ENCODE measurements at regions not wholly inside any gene's neighbourhood (a gene's known extent, or its start where the extent isn't known, plus 50 kb on each side); places are given as distances from the start of the nearest gene placed in this dataset.
"Not testable (repeated sequence)": the region's sequence is repeated elsewhere in the genome, so short reads cannot be mapped to it uniquely, and the experiment has no call there.

DNA sequence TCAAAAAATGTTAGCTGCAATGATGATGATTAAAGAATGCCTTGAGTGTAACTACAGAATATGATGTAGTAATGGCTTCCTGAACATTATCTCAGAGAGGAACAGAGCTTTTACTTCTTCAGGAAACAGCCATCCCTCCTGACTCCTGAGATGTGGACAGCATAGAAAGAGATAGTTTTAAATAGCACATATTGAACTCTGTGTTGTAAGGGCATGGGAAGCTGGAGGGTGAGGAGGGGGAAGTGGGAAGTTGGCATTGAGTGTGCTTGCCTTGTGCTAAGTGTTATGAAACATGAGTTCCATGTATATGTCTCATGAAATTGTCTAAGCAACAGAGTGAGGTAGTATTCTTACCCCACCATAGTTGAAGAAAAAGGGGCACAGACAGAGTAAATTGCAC, 161.5 kb upstream of the SLC28A3 start:
- no peak overlapping the region for H2AFZ ChIP-seq (ENCODE audit: low read length, unreplicated experiment)
- H3K79me2 ChIP-seq (ENCODE audit: control insufficient read depth, insufficient read depth, low read length, unreplicated experiment), result no peaks in the 10 kb centered on the region
- no peaks in the 10 kb centered on the region for H3K27me3 ChIP-seq (ENCODE audit: insufficient read depth, low read length)
- H3K4me1 ChIP-seq (ENCODE audit: control insufficient read depth, insufficient read depth, low read length, unreplicated experiment), result no peaks in the 10 kb centered on the region
- H3K27ac ChIP-seq (ENCODE audit: low read depth, low read length), result no peak overlapping the region
- H3K4me3 ChIP-seq (ENCODE audit: low read depth, low read length), result no peak overlapping the region
- no peaks in the 10 kb centered on the region for H3K36me3 ChIP-seq (ENCODE audit: insufficient read depth, low read length)

DNA sequence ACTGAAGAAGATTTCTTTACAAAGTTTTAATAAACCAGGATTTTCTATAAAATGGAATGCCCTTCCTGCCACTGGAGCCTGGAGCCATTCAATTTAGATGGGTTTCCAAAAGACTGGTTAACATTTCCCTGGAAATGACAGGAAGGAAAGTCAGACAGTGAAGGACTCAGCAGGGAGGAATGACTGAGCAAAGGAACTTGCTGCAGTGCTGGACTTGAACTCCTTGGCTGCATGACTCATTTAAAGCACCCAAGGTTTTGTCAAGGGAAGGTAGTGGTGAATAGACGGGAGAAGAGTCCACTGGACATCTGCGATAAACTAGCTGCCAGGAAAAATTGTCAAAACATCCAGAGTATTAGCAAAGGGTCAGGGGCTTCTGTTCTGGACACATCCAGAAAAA, 163.8 kb upstream of the SLC28A3 start:
- Histone ChIP-seq H3K36me3 (ENCODE audit: insufficient read depth, low read length) (no peaks in the 10 kb centered on the region), H3K79me2 (ENCODE audit: control insufficient read depth, insufficient read depth, low read length, unreplicated experiment) (no peaks in the 10 kb centered on the region), H2AFZ (ENCODE audit: low read length, unreplicated experiment) (no peak overlapping the region), H3K4me3 (ENCODE audit: low read depth, low read length) (no peak overlapping the region), H3K4me1 (ENCODE audit: control insufficient read depth, insufficient read depth, low read length, unreplicated experiment) (no peaks in the 10 kb centered on the region), H3K27me3 (ENCODE audit: insufficient read depth, low read length) (no peaks in the 10 kb centered on the region), H3K27ac (ENCODE audit: low read depth, low read length) (no peak overlapping the region)

DNA sequence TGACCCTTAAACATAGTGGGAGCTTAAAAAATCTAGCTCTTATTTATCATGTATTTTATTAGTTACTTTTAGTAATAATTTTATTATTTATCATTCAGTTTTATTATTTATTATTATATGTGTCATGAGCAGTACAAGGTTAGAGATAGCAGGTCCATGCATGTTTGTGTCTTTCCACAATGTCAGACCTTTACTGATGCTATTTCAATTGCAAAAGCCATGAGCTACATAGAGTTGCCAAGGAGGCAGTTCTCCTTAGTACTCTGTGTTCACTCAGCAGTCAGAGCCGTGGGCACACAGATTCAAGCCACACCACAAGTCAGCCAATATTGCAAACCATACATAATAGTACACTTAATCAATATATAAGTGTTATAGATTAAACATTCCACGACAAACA, 157.9 kb upstream of the NTRK2 start:
- no peak overlapping the region for H2AFZ ChIP-seq (ENCODE audit: low read length, unreplicated experiment)
- H3K4me1 ChIP-seq (ENCODE audit: control insufficient read depth, insufficient read depth, low read length, unreplicated experiment), result no peaks in the 10 kb centered on the region
- H3K4me3 ChIP-seq (ENCODE audit: low read depth, low read length), result no peak overlapping the region
- no peak overlapping the region for H3K27ac ChIP-seq (ENCODE audit: low read depth, low read length)
- H3K79me2 ChIP-seq (ENCODE audit: control insufficient read depth, insufficient read depth, low read length, unreplicated experiment), result no peaks in the 10 kb centered on the region
- no peaks in the 10 kb centered on the region for H3K27me3 ChIP-seq (ENCODE audit: insufficient read depth, low read length)
- H3K36me3 ChIP-seq (ENCODE audit: insufficient read depth, low read length), result no peaks in the 10 kb centered on the region

DNA sequence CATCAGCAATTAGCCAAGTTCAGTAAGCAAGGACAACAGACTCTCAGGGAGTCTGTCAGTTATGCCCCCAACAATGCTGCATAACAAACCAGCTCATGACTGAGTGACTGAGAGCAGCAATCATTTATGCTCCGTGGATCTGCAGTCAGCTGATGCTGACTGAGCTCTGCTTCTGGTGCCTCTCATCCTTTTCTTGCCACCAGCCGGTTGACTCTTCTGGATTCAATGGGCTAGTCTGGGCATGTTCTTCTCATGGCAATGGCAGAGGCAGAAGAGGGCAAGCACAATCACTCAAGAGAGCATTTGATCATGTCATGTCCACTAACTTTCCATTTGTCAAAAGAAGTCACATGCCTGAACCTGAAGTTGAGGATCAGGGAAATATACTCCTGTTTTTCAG, 157.0 kb upstream of the NTRK2 start:
- Histone ChIP-seq H3K27me3 (ENCODE audit: insufficient read depth, low read length) (no peaks in the 10 kb centered on the region), H3K4me3 (ENCODE audit: low read depth, low read length) (no peak overlapping the region), H3K36me3 (ENCODE audit: insufficient read depth, low read length) (no peaks in the 10 kb centered on the region), H3K27ac (ENCODE audit: low read depth, low read length) (no peak overlapping the region), H2AFZ (ENCODE audit: low read length, unreplicated experiment) (no peak overlapping the region), H3K79me2 (ENCODE audit: control insufficient read depth, insufficient read depth, low read length, unreplicated experiment) (no peaks in the 10 kb centered on the region), H3K4me1 (ENCODE audit: control insufficient read depth, insufficient read depth, low read length, unreplicated experiment) (no peaks in the 10 kb centered on the region)

DNA sequence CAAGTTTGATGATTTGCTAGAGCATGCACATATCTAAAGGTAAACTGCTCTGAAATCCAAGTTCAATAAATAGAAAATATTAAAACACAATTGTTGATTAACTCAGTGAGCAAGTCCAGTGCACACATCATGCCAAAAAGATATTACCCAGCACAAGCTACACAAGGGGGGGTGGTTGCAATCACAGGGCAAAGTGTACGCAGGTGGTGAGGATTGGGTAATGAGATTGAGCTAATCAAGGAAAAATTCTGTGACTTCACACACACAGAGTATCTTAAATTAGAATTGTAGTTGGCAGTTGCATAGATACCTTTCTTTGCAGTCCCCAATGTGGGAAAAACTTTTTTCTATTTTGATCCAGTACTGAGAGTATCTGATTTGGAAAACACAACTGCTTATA, 156.1 kb upstream of the NTRK2 start:
- no peaks in the 10 kb centered on the region for H3K36me3 ChIP-seq (ENCODE audit: insufficient read depth, low read length)
- H3K4me3 ChIP-seq (ENCODE audit: low read depth, low read length), result no peak overlapping the region

DNA sequence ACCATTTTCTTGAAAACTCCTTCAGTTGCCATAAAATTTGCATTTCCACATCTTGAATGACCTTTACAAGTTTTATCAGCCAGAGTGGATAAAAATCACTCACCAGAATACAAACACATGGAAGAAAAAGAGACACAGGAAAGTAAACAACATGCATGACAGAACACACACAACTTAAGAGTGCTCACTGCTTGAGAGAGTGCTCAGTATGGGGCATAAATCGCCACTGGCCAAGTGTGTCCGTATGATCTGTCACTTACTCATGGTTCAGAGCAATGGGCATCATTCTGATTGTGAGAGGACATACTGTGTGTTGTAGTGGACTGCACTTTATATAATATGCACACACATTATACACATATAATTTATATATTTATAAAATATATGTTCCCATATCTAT, 155.6 kb upstream of the NTRK2 start:
- no peaks in the 10 kb centered on the region for H3K27me3 ChIP-seq (ENCODE audit: insufficient read depth, low read length)
- no peaks in the 10 kb centered on the region for H3K79me2 ChIP-seq (ENCODE audit: control insufficient read depth, insufficient read depth, low read length, unreplicated experiment)
- no peak overlapping the region for H2AFZ ChIP-seq (ENCODE audit: low read length, unreplicated experiment)
- no peak overlapping the region for H3K27ac ChIP-seq (ENCODE audit: low read depth, low read length)
- H3K36me3 ChIP-seq (ENCODE audit: insufficient read depth, low read length), result no peaks in the 10 kb centered on the region
- H3K4me1 ChIP-seq (ENCODE audit: control insufficient read depth, insufficient read depth, low read length, unreplicated experiment), result no peaks in the 10 kb centered on the region
- H3K4me3 ChIP-seq (ENCODE audit: low read depth, low read length), result no peak overlapping the region

More for the DNA sequence above, 156.1 kb upstream of the NTRK2 start:
- Histone ChIP-seq H2AFZ (ENCODE audit: low read length, unreplicated experiment) (no peak overlapping the region), H3K27me3 (ENCODE audit: insufficient read depth, low read length) (no peaks in the 10 kb centered on the region), H3K27ac (ENCODE audit: low read depth, low read length) (no peak overlapping the region), H3K79me2 (ENCODE audit: control insufficient read depth, insufficient read depth, low read length, unreplicated experiment) (no peaks in the 10 kb centered on the region), H3K4me1 (ENCODE audit: control insufficient read depth, insufficient read depth, low read length, unreplicated experiment) (no peaks in the 10 kb centered on the region)

DNA sequence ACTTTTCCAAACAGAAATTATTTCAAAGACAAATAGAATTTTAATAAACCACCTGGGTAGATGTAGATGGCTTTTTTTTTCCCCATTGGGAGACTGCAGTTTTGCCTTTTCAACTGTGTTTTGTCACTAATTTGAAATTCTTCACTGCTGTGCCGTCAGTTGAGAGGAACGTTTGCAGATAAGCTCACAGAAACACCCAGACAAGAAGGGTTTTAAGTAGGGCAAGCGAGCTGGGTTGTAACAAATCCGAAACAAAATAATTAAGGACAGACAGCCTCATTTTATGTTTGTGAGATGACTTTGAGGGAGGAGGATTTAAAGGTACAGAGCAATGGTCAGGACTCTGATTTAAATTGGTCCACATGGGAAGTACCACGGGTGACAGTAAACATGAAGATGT, 155.1 kb upstream of the NTRK2 start:
- Histone ChIP-seq H3K4me1 (ENCODE audit: control insufficient read depth, insufficient read depth, low read length, unreplicated experiment) (no peaks in the 10 kb centered on the region), H3K4me3 (ENCODE audit: low read depth, low read length) (no peak overlapping the region), H3K79me2 (ENCODE audit: control insufficient read depth, insufficient read depth, low read length, unreplicated experiment) (no peaks in the 10 kb centered on the region)

DNA sequence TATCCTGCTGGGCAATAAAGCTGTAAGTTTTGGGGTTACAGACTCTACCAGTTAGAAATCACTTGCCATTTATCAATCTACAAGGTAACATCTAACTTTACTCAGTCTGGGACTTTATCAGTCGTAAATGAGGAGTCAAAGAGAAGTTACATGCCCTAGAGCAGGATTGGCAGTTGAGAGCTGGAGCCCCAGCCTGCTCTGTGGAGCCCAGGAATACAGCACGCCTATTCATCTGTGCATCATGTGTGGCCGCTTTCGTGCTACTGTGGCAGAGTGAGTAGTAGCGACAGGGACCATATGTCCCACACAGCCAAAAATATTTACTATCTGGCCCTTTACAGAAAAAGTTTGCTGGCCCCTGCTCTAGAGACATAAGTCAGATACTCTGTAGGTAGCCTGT, 152.5 kb upstream of the NTRK2 start:
- Histone ChIP-seq H3K79me2 (ENCODE audit: control insufficient read depth, insufficient read depth, low read length, unreplicated experiment) (no peaks in the 10 kb centered on the region), H3K27me3 (ENCODE audit: insufficient read depth, low read length) (no peaks in the 10 kb centered on the region), H3K27ac (ENCODE audit: low read depth, low read length) (no peak overlapping the region), H2AFZ (ENCODE audit: low read length, unreplicated experiment) (no peak overlapping the region), H3K4me3 (ENCODE audit: low read depth, low read length) (no peak overlapping the region), H3K36me3 (ENCODE audit: insufficient read depth, low read length) (no peaks in the 10 kb centered on the region), H3K4me1 (ENCODE audit: control insufficient read depth, insufficient read depth, low read length, unreplicated experiment) (no peaks in the 10 kb centered on the region)

More for the DNA sequence above, 155.1 kb upstream of the NTRK2 start:
- Histone ChIP-seq H2AFZ (ENCODE audit: low read length, unreplicated experiment) (no peak overlapping the region), H3K36me3 (ENCODE audit: insufficient read depth, low read length) (no peaks in the 10 kb centered on the region), H3K27ac (ENCODE audit: low read depth, low read length) (no peak overlapping the region), H3K27me3 (ENCODE audit: insufficient read depth, low read length) (no peaks in the 10 kb centered on the region)

DNA sequence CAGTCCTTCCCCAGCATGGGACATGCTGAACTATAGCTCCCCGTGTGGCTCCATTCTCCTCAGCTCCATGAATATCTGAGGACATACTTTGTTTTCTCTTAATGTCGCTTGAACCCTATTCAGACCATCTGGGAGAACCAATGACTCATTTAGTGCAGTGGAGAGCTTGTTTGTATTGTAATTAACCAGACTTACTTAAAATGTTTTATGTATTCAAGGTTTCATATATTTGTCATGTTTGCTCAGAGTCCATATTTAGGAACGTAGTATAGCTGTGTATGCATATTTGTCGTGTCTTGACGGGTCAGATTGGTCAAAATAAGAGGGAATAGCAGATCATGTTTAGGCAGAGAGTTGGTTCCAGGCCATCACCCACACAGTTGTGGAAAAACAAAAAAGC, 150.1 kb upstream of the NTRK2 start:
- Histone ChIP-seq H3K4me3 (ENCODE audit: low read depth, low read length) (no peak overlapping the region), H3K27ac (ENCODE audit: low read depth, low read length) (no peak overlapping the region), H3K27me3 (ENCODE audit: insufficient read depth, low read length) (no peaks in the 10 kb centered on the region), H3K4me1 (ENCODE audit: control insufficient read depth, insufficient read depth, low read length, unreplicated experiment) (no peaks in the 10 kb centered on the region), H3K36me3 (ENCODE audit: insufficient read depth, low read length) (no peaks in the 10 kb centered on the region), H2AFZ (ENCODE audit: low read length, unreplicated experiment) (no peak overlapping the region), H3K79me2 (ENCODE audit: control insufficient read depth, insufficient read depth, low read length, unreplicated experiment) (no peaks in the 10 kb centered on the region)

DNA sequence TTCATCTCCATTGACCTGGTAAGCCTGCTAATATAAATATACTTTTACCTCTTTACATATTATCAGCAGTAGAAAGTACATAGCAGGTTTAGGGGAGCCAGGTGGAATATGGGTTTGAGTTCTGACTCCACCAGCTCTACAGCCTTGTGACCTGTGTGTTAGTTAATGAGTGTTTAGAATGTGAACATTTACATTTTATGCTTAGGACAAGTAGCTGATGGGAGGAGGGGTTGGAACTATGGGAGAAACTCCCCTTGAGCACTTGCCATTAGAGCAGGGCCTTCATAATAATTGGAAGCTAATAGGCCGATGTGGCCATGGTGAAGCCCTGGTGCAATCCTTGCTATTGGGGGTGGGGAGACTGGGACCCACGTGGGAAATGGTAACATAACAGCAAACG, 148.3 kb upstream of the NTRK2 start:
- no peak overlapping the region for H3K4me3 ChIP-seq (ENCODE audit: low read depth, low read length)
- H3K27me3 ChIP-seq (ENCODE audit: insufficient read depth, low read length), result no peaks in the 10 kb centered on the region
- no peaks in the 10 kb centered on the region for H3K79me2 ChIP-seq (ENCODE audit: control insufficient read depth, insufficient read depth, low read length, unreplicated experiment)
- no peak overlapping the region for H2AFZ ChIP-seq (ENCODE audit: low read length, unreplicated experiment)
- no peak overlapping the region for H3K27ac ChIP-seq (ENCODE audit: low read depth, low read length)
- H3K4me1 ChIP-seq (ENCODE audit: control insufficient read depth, insufficient read depth, low read length, unreplicated experiment), result no peaks in the 10 kb centered on the region
- no peaks in the 10 kb centered on the region for H3K36me3 ChIP-seq (ENCODE audit: insufficient read depth, low read length)

DNA sequence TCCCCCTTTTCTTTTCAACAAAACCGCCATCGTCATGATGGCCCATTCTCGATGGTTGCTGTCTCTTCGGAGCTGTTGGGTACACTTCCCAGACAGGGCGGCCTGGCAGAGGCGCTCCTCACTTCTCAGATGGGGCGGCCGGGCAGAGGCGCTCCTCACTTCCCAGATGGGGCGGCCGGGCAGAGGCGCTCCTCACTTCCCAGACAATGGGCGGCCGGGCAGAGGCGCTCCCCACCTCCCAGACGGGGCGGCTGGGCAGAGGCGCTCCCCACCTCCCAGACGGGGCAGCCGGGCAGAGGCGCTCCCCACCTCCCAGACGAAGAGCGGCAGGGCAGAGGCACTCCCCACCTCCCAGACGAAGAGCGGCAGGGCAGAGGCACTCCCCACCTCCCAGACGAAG, 143.3 kb upstream of the NTRK2 start:
- not testable (repeated sequence) for H3K27ac ChIP-seq (ENCODE audit: low read depth, low read length); H3K79me2 ChIP-seq (ENCODE audit: control insufficient read depth, insufficient read depth, low read length, unreplicated experiment); H3K4me1 ChIP-seq (ENCODE audit: control insufficient read depth, insufficient read depth, low read length, unreplicated experiment); H3K4me3 ChIP-seq (ENCODE audit: low read depth, low read length); H2AFZ ChIP-seq (ENCODE audit: low read length, unreplicated experiment); H3K27me3 ChIP-seq (ENCODE audit: insufficient read depth, low read length); H3K36me3 ChIP-seq (ENCODE audit: insufficient read depth, low read length)
